ENCODE measurements at regions not wholly inside any gene's neighbourhood (a gene's known extent, or its start where the extent isn't known, plus 50 kb on each side); places are given as distances from the start of the nearest gene placed in this dataset.
"Not testable (repeated sequence)": the region's sequence is repeated elsewhere in the genome, so short reads cannot be mapped to it uniquely, and the experiment has no call there.

DNA sequence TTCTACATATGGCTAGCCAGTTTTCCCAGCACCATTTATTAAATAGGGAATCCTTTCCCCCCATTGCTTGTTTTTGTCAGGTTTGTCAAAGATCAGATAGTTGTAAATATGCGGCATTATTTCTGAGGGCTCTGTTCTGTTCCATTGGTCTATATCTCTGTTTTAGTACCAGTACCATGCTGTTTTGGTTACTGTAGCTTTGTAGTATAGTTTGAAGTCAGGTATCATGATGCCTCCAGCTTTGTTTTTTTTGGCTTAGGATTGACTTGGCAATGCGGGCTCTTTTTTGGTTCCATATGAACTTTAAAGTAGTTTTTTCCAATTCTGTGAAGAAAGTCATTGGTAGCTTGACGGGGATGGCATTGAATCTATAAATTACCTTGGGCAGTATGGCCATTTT is 60.0 kb upstream of the GPC3 start:
- DNase-seq: not testable (repeated sequence)

DNA sequence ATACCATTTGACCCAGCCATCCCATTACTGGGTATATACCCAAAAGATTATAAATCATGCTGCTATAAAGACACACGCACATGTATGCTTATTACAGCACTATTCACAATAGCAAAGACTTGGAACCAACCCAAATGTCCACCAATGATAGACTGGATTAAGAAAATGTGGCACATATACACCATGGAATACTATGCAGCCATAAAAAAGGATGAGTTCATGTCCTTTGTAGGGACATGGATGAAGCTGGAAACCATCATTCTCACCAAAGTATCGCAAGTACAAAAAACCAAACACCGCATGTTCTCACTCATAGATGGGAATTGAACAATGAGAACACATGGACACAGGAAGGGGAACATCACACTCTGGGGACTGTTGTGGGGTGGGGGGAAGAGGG is 81.7 kb upstream of the GPC3 start:
- not testable (repeated sequence) for DNase-seq

DNA sequence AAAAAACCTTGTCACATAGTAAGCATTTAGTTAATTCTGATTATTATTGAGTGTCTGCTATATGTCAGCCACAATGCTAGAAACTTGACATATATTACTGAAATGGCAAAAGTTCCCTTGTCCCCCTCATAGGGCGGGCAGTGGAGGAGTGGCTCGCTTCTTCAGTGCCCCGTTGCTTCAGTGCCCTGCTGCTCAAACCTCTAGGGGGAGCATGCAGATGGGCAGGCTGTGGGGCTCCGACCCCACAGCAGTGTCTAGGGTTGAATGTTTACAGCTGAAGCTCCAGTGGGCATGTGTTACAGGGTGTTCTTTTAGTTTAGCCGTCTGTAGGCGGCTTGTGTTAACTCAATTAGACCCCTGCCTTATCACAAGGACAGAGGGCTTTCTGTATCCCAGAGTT is 86.5 kb upstream of the GPC3 start:
- not testable (repeated sequence) for DNase-seq

DNA sequence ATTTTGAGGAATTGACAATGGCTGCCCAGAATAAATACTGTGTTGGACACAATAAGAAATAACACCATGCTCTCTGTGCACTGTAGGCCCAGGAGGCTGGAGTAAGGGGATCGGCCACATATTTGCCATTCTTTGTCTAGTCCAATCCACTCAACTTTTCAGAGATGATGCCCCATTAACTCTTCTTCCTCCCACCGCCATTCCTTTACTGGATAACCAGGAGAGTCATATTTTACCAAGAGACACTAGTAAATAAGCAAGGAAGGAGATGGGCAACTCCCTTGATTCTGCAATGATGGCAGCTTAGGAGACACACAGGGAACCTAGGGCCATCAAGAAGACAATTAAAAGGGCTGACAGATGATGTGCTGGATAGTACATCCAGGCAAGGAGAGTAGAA is 87.9 kb upstream of the GPC3 start:
- DNase-seq: no peak

- no peak for DNase-seq
Observed at GRCh38 chrX:134074151-134074550, 88.8 kb upstream of the GPC3 start.

DNA sequence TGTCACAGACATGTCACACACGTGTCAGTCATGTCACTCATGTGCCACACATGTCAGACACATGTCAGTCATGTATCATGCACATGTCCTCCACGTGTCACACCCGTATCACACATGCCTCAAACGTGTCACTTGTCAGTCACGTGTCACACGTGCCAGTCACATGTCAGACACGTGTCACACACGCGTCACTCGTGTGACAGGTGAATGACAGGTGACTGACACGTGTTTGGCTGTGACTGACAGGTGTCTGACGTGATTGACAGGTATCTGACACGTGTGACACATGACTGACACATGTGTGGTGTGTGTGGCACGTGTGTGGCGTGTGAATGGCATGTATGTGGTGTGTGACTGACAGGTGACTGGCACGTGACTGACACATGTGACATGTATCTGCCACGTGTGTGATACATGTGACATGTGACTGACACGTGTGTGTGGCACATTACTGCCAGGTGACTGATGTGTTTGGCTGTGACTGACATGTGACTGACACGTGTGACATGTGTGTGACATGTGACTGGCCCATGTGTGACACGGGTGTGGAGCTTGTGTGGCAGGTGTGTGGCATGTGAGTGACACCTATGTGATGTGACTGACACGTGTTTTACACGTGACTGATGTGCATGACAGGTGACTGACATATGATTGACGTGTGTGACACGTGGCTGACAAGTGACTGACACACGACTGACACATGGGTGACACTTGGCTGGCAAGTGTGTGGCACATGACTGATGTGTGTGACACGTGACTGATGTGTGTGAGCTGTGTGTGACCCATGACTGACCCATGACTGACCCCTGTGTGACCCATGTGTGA is 90.7 kb upstream of the GPC3 start:
- DNase-seq: no peak

- no peak for DNase-seq
Observed at GRCh38 chrX:134095366-134095765, 110.0 kb upstream of the GPC3 start.

- no peak for DNase-seq
Observed at GRCh38 chrX:134101636-134102035, 116.2 kb upstream of the GPC3 start.

DNA sequence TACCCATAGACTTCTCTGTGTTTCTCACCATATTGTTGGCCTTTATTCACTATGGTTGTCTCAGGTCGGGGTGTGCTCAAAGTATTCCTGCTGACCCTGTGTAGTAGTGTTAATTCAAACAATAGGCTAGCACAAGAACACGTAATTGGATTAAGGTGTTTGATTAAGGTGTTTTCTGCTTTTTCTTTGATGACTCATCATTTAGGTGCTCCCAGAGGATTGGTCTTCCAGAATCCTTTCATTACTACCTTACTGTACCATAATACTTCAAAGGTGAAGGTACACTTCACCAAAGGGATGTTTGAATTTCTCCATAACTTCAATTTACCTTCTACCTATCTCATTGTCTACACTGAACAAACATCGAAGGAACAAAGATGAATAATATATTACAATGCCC is 121.7 kb upstream of the CCDC160 start:
- DNase-seq: no peak

DNA sequence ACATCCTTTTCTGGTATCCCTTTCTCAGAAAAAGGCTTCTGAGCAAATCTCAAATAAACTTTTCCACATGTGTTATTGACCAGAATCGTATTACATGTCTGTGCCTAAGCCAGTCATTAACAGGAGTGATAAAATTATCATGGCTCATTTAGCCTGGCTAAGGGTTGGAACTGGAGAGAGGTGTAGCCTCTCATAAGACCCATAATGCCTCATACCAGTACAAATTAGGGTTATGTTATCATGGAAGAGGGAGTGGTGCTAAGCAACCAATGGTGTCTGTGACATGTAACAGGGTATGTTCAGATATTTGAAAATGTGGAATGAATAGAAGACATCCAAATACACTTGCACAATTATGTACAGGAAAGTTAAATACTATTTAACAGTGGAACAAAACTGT is 99.6 kb upstream of the CCDC160 start:
- no peak for DNase-seq

GRCh38 chrX:134139090-134139489 is 97.9 kb upstream of the CCDC160 start:
- no peak for DNase-seq

- DNase-seq: no peak
Observed at GRCh38 chrX:134144231-134144630, 92.8 kb upstream of the CCDC160 start.

- DNase-seq: no peak
Observed at GRCh38 chrX:134146493-134146892, 90.5 kb upstream of the CCDC160 start.

DNA sequence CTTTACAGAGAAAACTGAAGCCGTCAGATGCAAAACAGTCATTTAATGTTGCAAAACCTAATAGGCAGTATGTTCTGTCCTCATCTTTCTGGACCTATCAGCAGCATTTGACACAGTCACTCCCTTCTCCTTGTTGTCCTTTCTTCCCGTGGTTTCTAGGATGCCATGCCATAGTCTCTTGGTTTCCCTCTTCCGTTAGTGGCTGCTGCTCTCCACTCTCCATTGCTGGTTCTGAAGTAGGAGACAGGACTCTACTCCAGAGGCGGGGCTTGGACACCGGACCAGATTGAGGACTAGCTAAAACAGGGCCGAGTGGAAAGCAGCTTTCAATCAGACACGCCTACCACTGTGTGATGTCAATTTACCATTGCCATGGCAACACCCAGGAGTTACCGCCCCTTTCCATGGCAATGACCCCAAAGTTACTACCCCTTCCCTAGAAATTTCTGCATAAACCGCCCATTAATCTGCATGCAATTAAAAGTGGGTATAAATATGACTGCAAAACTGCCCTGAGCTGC is 88.8 kb upstream of the CCDC160 start:
- DNase-seq: no peak

- DNase-seq: peak; percentile 44
Observed at GRCh38 chrX:134158821-134159512, 78.0 kb upstream of the CCDC160 start.

DNA sequence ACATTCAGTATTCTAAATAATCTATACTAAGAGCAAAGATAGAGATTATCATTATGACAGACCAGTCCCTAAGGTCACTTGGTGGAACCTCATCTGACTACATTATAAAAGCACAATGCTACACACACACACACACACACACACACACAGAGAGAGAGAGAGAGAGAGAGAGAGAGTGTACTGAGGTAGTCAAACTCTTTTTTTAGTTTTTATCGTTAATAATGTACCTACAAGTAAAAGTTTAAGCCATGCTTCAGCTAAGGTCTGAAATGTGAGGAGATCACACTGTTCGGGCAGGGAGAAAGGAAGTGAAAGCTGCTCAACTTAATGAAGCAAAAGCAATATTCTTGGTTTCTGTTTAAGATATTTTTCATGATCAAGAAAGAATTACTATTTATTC is 75.8 kb upstream of the CCDC160 start:
- no peak for DNase-seq

DNA sequence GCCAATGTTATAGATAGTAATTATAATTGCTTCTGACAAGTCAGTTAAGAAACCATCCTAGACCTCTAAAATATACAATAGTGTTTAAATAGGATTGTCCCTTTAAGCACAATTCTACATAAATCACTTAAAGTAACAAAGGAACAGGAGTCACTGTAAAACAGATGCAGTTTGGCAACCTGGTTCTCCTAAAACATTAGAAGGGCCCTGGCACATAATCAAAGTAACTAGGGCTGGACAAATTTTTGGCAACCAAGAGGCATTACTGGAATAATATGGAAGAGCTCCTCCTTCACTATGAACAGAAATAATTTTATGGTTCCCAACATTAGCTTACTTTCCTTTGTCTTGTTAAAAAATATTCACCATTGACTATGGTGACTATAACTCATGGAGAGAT is 75.0 kb upstream of the CCDC160 start:
- no peak for DNase-seq

- no peak for DNase-seq
Observed at GRCh38 chrX:134163836-134164235, 73.1 kb upstream of the CCDC160 start.

DNA sequence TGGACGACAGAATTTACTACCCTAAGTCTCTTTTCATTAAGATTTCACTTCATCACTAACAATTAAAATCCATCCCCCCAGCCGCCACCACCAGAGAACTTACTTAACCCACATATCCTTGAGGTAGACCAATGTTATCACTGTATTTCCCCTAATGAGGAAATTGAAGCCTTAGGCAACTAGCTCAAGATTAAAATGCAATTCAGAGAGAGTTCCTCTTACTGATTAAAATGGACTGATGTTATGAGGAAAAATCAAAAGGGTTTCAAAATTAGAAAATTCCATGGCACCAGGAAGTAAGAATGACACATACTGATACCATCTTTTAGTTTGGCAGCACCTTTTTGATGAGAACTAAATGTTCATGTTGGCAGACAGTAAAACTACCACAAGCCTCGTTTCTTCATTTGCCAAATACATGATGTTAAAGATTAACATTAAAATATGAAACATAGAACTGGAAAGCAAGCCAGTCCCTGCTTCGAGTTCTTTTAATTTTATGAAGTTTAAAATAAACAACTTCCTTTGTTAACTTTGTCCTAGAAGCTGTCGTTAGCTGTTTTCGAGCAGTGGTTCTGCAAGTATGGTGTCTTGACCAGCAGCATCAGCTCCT is 69.3 kb upstream of the CCDC160 start:
- DNase-seq: peak; percentile 4

DNA sequence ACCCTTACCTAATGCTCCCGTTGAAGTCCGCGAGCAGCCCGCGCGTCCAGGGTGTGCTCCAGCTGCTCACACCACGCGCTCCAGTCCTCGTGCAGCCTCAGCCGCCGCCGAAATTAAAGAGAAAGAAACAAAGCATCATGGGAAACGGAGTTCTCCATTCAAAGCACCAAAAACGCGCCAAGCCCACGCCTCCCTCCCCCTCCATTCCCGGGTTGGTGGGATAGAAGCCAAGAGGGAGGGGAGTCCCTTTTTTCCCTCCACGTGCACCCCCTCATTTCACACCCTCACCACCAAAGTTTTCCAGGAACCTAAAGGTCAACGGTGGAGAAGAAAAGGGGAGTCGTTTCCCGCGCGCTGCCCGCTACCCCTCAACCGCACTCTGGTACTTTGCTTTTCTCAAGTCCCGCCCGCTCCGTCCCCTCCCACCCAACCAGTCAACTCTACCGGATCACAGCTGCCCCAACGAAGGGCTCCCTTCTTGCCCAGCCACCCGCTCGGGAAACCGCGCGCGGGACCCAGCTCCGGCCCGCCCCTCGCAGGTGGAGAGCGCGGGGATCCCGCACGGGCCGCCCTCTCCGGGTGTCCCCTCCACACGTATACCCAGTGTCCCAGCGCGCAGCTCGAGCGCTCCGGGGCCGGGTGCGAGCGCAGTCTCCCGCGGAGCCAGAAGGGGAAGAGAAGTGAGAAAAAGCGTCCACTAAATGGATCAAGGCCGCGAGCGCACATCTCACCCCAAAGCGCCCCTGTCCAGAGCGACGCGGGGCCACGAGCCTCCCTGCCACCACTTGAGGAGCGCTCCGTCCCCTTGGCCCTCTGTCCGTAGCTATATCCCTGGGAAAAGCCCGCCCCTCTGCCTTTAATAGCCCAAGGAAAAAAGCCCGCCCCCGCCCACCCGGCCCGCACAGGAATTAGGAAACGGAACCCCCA is 65.1 kb upstream of the CCDC160 start:
- DNase-seq: peak; percentile 63

- peak; percentile 48 for DNase-seq
Observed at GRCh38 chrX:134172588-134173259, 64.3 kb upstream of the CCDC160 start.

Measured in stimulated activated CD4-positive, alpha-beta T cell treated with anti-CD3 and anti-CD28 coated beads, Interleukin-15, amount 100 ng/mL, for 24 hours (primary cell).